Adrenal gland (tissue), 9 donors: ENCODE measurements at regions not wholly inside any gene's neighbourhood (a gene's known extent, or its start where the extent isn't known, plus 50 kb on each side); places are given as distances from the start of the nearest gene placed in this dataset.
"Not testable (repeated sequence)": the region's sequence is repeated elsewhere in the genome, so short reads cannot be mapped to it uniquely, and the experiment has no call there.

Experiments
- DNase-seq, 7 donors: peaks; one replicate each; pipeline ENCODE4 v3.0.0-alpha.2; 2019 to 2020
- H3K27ac ChIP-seq, 5 donors: fragments of 200-600 bp; sonication (generic) in 4 of 5; 1 replicate in 3 of 5; 2 replicates in 2 of 5; pipeline versions ENCODE4 v1.5.1 to v1.8.0; 2016 to 2020; ENCODE audit warnings: mild to moderate bottlenecking in 1 of 5
- H3K27me3 ChIP-seq: fragments of 200-600 bp; 2 replicates; pipeline ENCODE4 v1.8.0; 2021
- H3K36me3 ChIP-seq, 2 donors: fragments of 200-600 bp; replicated peaks in 1 of 2; 1 replicate in 1 of 2; 2 replicates in 1 of 2; pipeline versions ENCODE4 v1.5.1 to v1.8.0; 2018 to 2022
- H3K4me1 ChIP-seq, 2 donors: fragments of 200-600 bp; replicated peaks in 1 of 2; 1 replicate in 1 of 2; 2 replicates in 1 of 2; pipeline versions ENCODE4 v1.5.1 to v1.8.0; 2018 to 2021
- H3K4me3 ChIP-seq, 4 donors: fragments of 200-600 bp; sonication (generic) in 3 of 4; one replicate each; pipeline ENCODE4 v1.5.1; 2016 to 2018
- H3K9me3 ChIP-seq, 3 donors: fragments of 200-600 bp; sonication (generic) in 1 of 3; replicated peaks in 1 of 3; 1 replicate in 2 of 3; 2 replicates in 1 of 3; pipeline versions ENCODE4 v1.5.1 to v1.8.0; 2016 to 2021
- CTCF ChIP-seq, 6 experiments: fragments of 450-650 bp in 4 of 6; fragments of 200-600 bp in 2 of 6; sonication (generic) in 1 of 6; IDR thresholded peaks; 1 replicate in 5 of 6; 2 replicates in 1 of 6; pipeline versions ENCODE4 v1.5.1 to v1.8.0; 2016 to 2021; ENCODE audit warnings: antibody characterized with exemption in 6 of 6, mild to moderate bottlenecking in 2 of 6, moderate library complexity in 1 of 6
- POLR2A ChIP-seq, 2 donors: fragments of 450-650 bp; IDR thresholded peaks; one replicate each; pipeline ENCODE4 v1.6.1; 2017; ENCODE audit warnings: antibody characterized with exemption in 2 of 2, mild to moderate bottlenecking in 2 of 2, moderate library complexity in 1 of 2
- WGBS, 4 donors: extraction: QIAGEN DNeasy Blood & Tissue Kit in 2 of 4; methylation state at CpG; one replicate each; pipeline versions ENCODE4 v1.1.5 to v1.1.7; 2013 to 2017; 5-methylcytosine and 5-hydroxymethylcytosine counted together
- intact Hi-C, 2 donors: fragments of 100-400 bp; cut with DNase I; formaldehyde crosslinking; loops; one replicate each; pipeline versions ENCODE4 v1.14.1 to v1.15.0; 2022 to 2023
- donor health status: healthy with polysubstance abuse.
- donor health status: Bipolar disorder and iron deficiency.
- donor health status: DM: yes; HTN: yes; CAD: no.
- donor health status: DM: no; HTN: no; CAD: no.
- donor health status: DM: no; HTN: no; CAD: no.

- DNase-seq = no peak
- no peak for TF ChIP-seq CTCF (IDR thresholded peaks at IDR 0.05)
- TF ChIP-seq POLR2A (IDR thresholded peaks at IDR 0.05) = no peak
- 47 to 65% (median 51%) methylated on average over 1 to 2 of the region's 2 CpGs for WGBS, 4 donors
Observed at GRCh38 chr10:131363416-131363815, 51.9 kb upstream of the TCERG1L start.

GRCh38 chr10:131371571-131371970 lies 60.0 kb upstream of the TCERG1L start:
- H3K36me3 ChIP-seq = no peaks in the 10 kb centered on the region
- no peak for DNase-seq
- no peak overlapping the region for H3K27ac ChIP-seq
- intact Hi-C loops = no loop called here
- no peaks in the 10 kb centered on the region for H3K4me1 ChIP-seq
- H3K9me3 ChIP-seq = peaks cover 0 to 12% (median 0%) of the 10 kb centered on the region in 3 donors
- H3K27me3 ChIP-seq = no peaks in the 10 kb centered on the region
- no peak overlapping the region for H3K4me3 ChIP-seq
- TF ChIP-seq POLR2A (IDR thresholded peaks at IDR 0.05) (no peak), CTCF (IDR thresholded peaks at IDR 0.05) (no peak)
- WGBS, 4 donors = 52 to 56% (median 55%) methylated on average over 6 to 8 of the region's 8 CpGs

More at GRCh38 chr10:131363416-131363815, 51.9 kb upstream of the TCERG1L start:
- Histone ChIP-seq H3K27ac (no peak overlapping the region), H3K9me3 (peaks cover 0 to 5% (median 0%) of the 10 kb centered on the region in 3 donors), H3K27me3 (no peaks in the 10 kb centered on the region), H3K36me3 (no peaks in the 10 kb centered on the region), H3K4me1 (no peaks in the 10 kb centered on the region), H3K4me3 (no peak overlapping the region)
- intact Hi-C loops = no loop called here

GRCh38 chr10:131381576-131381975 lies 70.1 kb upstream of the TCERG1L start:
- no peak overlapping the region for H3K4me3 ChIP-seq
- no peak overlapping the region for H3K27ac ChIP-seq
- H3K27me3 ChIP-seq = peaks cover 3% of the 10 kb centered on the region
- DNase-seq = no peak
- intact Hi-C loops = no loop called here
- no peaks in the 10 kb centered on the region for H3K36me3 ChIP-seq
- H3K9me3 ChIP-seq = no peaks in the 10 kb centered on the region
- H3K4me1 ChIP-seq = no peaks in the 10 kb centered on the region
- TF ChIP-seq POLR2A (IDR thresholded peaks at IDR 0.05) (no peak), CTCF (IDR thresholded peaks at IDR 0.05) (no peak)
- 77 to 85% (median 81%) methylated on average over 9 to 13 of the region's 13 CpGs for WGBS, 4 donors

GRCh38 chr10:131385161-131385872 lies 73.8 kb upstream of the TCERG1L start:
- H3K27ac ChIP-seq, H3K4me3 ChIP-seq, H3K9me3 ChIP-seq, H3K36me3 ChIP-seq, H3K27me3 ChIP-seq, intact Hi-C loops, H3K4me1 ChIP-seq, DNase-seq: not testable (repeated sequence)
- WGBS, 4 donors = 70 to 74% (median 72%) methylated on average over 9 of the region's 9 CpGs

GRCh38 chr10:131387018-131387529 lies 75.6 kb upstream of the TCERG1L start:
- TF ChIP-seq CTCF (IDR thresholded peaks at IDR 0.05) = no peak
- no peak for TF ChIP-seq POLR2A (IDR thresholded peaks at IDR 0.05)
- no peaks in the 10 kb centered on the region for H3K4me1 ChIP-seq
- WGBS, 4 donors = 37 to 52% (median 41%) methylated on average over 9 to 11 of the region's 11 CpGs
- no peaks in the 10 kb centered on the region for H3K9me3 ChIP-seq
- no peak overlapping the region for H3K27ac ChIP-seq
- DNase-seq = no peak
- no peaks in the 10 kb centered on the region for H3K36me3 ChIP-seq
- H3K27me3 ChIP-seq = no peaks in the 10 kb centered on the region
- H3K4me3 ChIP-seq = no peak overlapping the region
- intact Hi-C loops = no loop called here
